ENCODE measurements at regions not wholly inside any gene's neighbourhood (a gene's known extent, or its start where the extent isn't known, plus 50 kb on each side); places are given as distances from the start of the nearest gene placed in this dataset.

GRCh38 chr2:240329778-240330177 lies 105.7 kb upstream of the GPC1 start:
- TF ChIP-seq CTCF (IDR thresholded peaks at IDR 0.05; ENCODE audit: low read length), result no peak
- TF ChIP-seq EZH2 (optimal IDR thresholded peaks at IDR 0.05; ENCODE audit: low read depth, low read length), result no peak
- TF ChIP-seq EZH2phosphoT487 (IDR thresholded peaks at IDR 0.05; ENCODE audit: low read length), result no peak
